HepG2 (cell line): ENCODE measurements at regions not wholly inside any gene's neighbourhood (a gene's known extent, or its start where the extent isn't known, plus 50 kb on each side); places are given as distances from the start of the nearest gene placed in this dataset.

Experiments used
- ATAC-seq: fragments of 200-7000 bp; cut with Tn5 transposase; 3 replicates; pipeline ENCODE4 v1.9.1; 2020; ENCODE audit warnings: mild to moderate bottlenecking, moderate library complexity
- BruUV-seq: library from RNA; stranded (reverse); fragments of 400-500 nt; replicated peaks from 2 replicates; lab custom pipeline; 2021; lab: Mats Ljungman, UMichigan
- CTCF ChIA-PET: fragments of 300-600 bp; formaldehyde crosslinking; extraction: SDS; loops from one replicate; lab custom pipeline; 2021; ENCODE audit warnings: low total read pairs, inconsistent platforms, low intra/inter-chr PET ratio; lab: Yijun Ruan, JAX
- POLR2A ChIA-PET: fragments of 350-600 bp; sonication (Branson Sonifier 250); formaldehyde crosslinking; loops from one replicate; lab custom pipeline; 2020; ENCODE audit warnings: antibody characterized with exemption, inconsistent platforms; lab: Yijun Ruan, JAX
- DNase-seq: peaks from one replicate; pipeline ENCODE4 v3.0.0-alpha.2; 2015; ENCODE audit warnings: low spot score
- FAIRE-seq: peaks from 3 replicates; lab custom pipeline; 2011; peaks lifted over from hg19 to GRCh38; lab: Jason Lieb, UNC
- H2AFZ ChIP-seq: one replicate; pipeline ENCODE4 v1.6.1; 2011; ENCODE audit warnings: low read length, inconsistent platforms
- H3K27ac ChIP-seq: fragments of 300-600 bp; 3 replicates; pipeline ENCODE4 v1.8.0; 2011; ENCODE audit warnings: mixed run types, mild to moderate bottlenecking, mixed read lengths, low read length, inconsistent platforms; ENCODE audit not compliant: insufficient read depth; ENCODE audit errors: extremely low read length
- H3K27me3 ChIP-seq, 2 experiments: fragments of 200-600 bp in 1 of 2; 2 replicates in 1 of 2; 3 replicates in 1 of 2; pipeline versions ENCODE4 v1.6.0 to v1.8.0; 2011; ENCODE audit warnings: low read length in 2 of 2, mild to moderate bottlenecking in 2 of 2, moderate library complexity in 2 of 2, inconsistent platforms in 1 of 2; ENCODE audit not compliant: insufficient read depth in 2 of 2, control insufficient read depth in 1 of 2
- H3K36me3 ChIP-seq, 2 experiments: fragments of 200-600 bp in 1 of 2; replicated peaks in 1 of 2; 2 replicates in 1 of 2; 3 replicates in 1 of 2; pipeline versions ENCODE4 v1.5.1 to v1.8.0; 2011; ENCODE audit warnings: low read length in 2 of 2, inconsistent platforms in 1 of 2; ENCODE audit not compliant: insufficient read depth in 2 of 2, control insufficient read depth in 1 of 2
- H3K4me1 ChIP-seq: 2 replicates; pipeline ENCODE4 v1.5.1; 2012; ENCODE audit warnings: low read length, inconsistent platforms; ENCODE audit not compliant: insufficient read depth
- H3K4me2 ChIP-seq: 2 replicates; pipeline ENCODE4 v1.6.0; 2011; ENCODE audit warnings: low read depth, low read length, inconsistent platforms
- H3K4me3 ChIP-seq, 3 experiments: fragments of 200-600 bp in 1 of 3; sonication (generic), shearing (Covaris generic) in 1 of 3; replicated peaks in 1 of 3; 2 replicates each; pipeline ENCODE4 v1.5.1; 2011 to 2016; ENCODE audit warnings: low read length in 3 of 3, inconsistent platforms in 2 of 3, low read depth in 2 of 3, mild to moderate bottlenecking in 2 of 3, control low read depth in 1 of 3, mixed read lengths in 1 of 3; ENCODE audit not compliant: insufficient read depth in 1 of 3
- H3K79me2 ChIP-seq: one replicate; pipeline ENCODE4 v1.6.1; 2011; ENCODE audit warnings: low read length, inconsistent platforms; ENCODE audit not compliant: insufficient read depth
- H3K9ac ChIP-seq: 2 replicates; pipeline ENCODE4 v1.6.0; 2011; ENCODE audit warnings: mild to moderate bottlenecking, low read depth, low read length, inconsistent platforms; ENCODE audit not compliant: insufficient read depth
- H3K9me3 ChIP-seq: 2 replicates; pipeline ENCODE4 v1.5.1; 2012; ENCODE audit warnings: mild to moderate bottlenecking, low read length
- H4K20me1 ChIP-seq: 2 replicates; pipeline ENCODE4 v1.6.0; 2011; ENCODE audit warnings: inconsistent platforms, mild to moderate bottlenecking, low read length, moderate library complexity; ENCODE audit not compliant: insufficient read depth
- AGO1 ChIP-seq: fragments of 200-400 bp; formaldehyde crosslinking; IDR thresholded peaks from 2 replicates; pipeline ENCODE4 v1.6.1; 2017; ENCODE audit warnings: mild to moderate bottlenecking, low read depth, low read length, moderate library complexity; ENCODE audit not compliant: poor library complexity, severe bottlenecking
- GATA4 ChIP-seq: sonication (generic); IDR thresholded peaks from 2 replicates; pipeline ENCODE4 v1.6.1; 2016; ENCODE audit warnings: antibody characterized with exemption, low read depth, borderline replicate concordance
- HNRNPUL1 ChIP-seq: fragments of 200-400 bp; formaldehyde crosslinking; IDR thresholded peaks from 2 replicates; pipeline ENCODE4 v1.6.1; 2017; ENCODE audit warnings: low read depth, mild to moderate bottlenecking, low read length, moderate library complexity
- PAF1 ChIP-seq: IDR thresholded peaks from 2 replicates; pipeline ENCODE4 v1.6.1; 2016; ENCODE audit warnings: missing genetic modification reagents, missing compliant biosample characterization
- PHB2 ChIP-seq: fragments of 450-650 bp; IDR thresholded peaks from 2 replicates; pipeline ENCODE4 v1.6.1; 2018; ENCODE audit not compliant: partially characterized antibody
- RBM22 ChIP-seq: fragments of 200-400 bp; formaldehyde crosslinking; optimal IDR thresholded peaks from 2 replicates; pipeline ENCODE3; 2017; ENCODE audit warnings: mild to moderate bottlenecking, low read length, moderate library complexity
- REL ChIP-seq: sonication (generic); formaldehyde crosslinking; conservative IDR thresholded peaks from 2 replicates; pipeline ENCODE4 v1.8.0; 2022; ENCODE audit warnings: mild to moderate bottlenecking, missing genetic modification reagents, moderate library complexity
- RNF2 ChIP-seq: fragments of 450-650 bp; conservative IDR thresholded peaks from 2 replicates; pipeline ENCODE4 v1.6.1; 2016; ENCODE audit warnings: low read depth
- TCF7L2 ChIP-seq: IDR thresholded peaks from 2 replicates; pipeline ENCODE4 v1.6.1; 2011; ENCODE audit warnings: mild to moderate bottlenecking, low read depth, low read length, moderate library complexity
- WGBS: methylation state at CpG from one replicate; pipeline ENCODE4 v1.1.6; 2017; ENCODE audit warnings: low lambda C conversion rate; 5-methylcytosine and 5-hydroxymethylcytosine counted together
- in situ Hi-C: cut with HindIII; loops from 2 replicates; pipeline ENCODE4 v1.10.0; 2017; ENCODE audit warnings: low pct_unique_long_range_greater_than_20kb; ENCODE audit not compliant: extremely low pct_ligation_motif_present
- intact Hi-C: fragments of 100-400 bp; cut with micrococcal nuclease; formaldehyde crosslinking; loops from one replicate; pipeline ENCODE4 v1.10.0; 2022; ENCODE audit not compliant: unreplicated experiment

DNA sequence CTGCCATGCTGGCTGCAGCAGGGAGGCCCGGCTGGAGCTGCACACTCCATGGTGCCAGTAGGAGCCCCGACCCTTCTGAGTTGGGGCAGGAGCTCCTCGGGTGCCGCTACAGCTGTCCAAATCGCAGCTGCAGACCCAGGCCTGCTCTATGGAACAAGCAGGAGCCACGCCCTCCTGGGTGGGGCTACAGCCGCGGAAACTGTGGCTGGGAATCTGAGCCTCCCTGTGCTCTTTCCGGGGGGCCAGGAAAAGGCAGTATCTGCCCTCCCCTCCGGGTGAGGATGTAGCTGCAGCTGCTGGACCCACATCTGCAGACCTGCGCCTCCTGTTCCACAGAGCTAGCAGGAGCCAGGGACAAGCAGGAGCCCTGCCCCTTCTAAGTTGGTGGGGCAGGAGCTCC, 278.9 kb upstream of the ACTBL2 start:
- Histone ChIP-seq H3K9ac (no peak overlapping the region), H3K27ac (no peak overlapping the region), H4K20me1 (no peaks in the 10 kb centered on the region), H3K4me2 (no peak overlapping the region), H3K4me3 (no peak overlapping the region), H3K79me2 (no peaks in the 10 kb centered on the region), H3K27me3 (0 out of 5 replicates have a peak, but pooled peaks cover 0 to 4% of the 10 kb centered on the region in 2 experiments), H3K36me3 (no peaks in the 10 kb centered on the region), H3K4me1 (no peaks in the 10 kb centered on the region), H2AFZ (no peak overlapping the region), H3K9me3 (no peaks in the 10 kb centered on the region)
- ATAC-seq (no peak), FAIRE-seq (no peak), DNase-seq (no peak)
- WGBS, result no CpG with 5 or more reads among the region's 11 CpGs
- in situ Hi-C loops (no loop called here), intact Hi-C loops (loop anchor here (5.0 kb wide), 1 partner anchor 109 kb away; no protein-coding TSS in a partner anchor)
- no TSS peak for BruUV-seq
- no peak for TF ChIP-seq GATA4
- TF ChIP-seq RNF2, result no peak
- ChIA-PET POLR2A (no interaction called here), CTCF (no interaction called here)

DNA sequence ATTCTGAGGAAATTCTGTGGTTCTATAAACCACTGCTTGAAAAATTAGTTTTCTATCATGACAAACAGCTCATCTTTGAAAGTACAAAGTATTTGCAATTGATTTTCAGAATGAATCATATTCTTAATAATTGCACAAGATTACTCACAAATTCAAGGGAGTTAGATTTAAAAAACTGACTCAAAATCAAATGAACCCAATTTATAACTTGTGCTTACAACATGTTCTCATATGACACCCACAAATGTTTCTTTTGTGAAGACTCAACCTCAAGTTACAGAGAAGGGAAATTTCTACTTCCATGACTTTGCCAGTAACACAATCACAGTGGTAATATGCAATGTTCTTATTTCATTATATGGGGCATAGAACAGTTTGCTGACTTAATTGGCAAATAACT, 272.0 kb upstream of the ACTBL2 start:
- POLR2A ChIA-PET, result no interaction called here
- Histone ChIP-seq H3K9me3 (no peaks in the 10 kb centered on the region), H3K79me2 (no peaks in the 10 kb centered on the region), H4K20me1 (no peaks in the 10 kb centered on the region), H3K4me1 (no peaks in the 10 kb centered on the region)
- in situ Hi-C loops, result no loop called here
- no peak for TF ChIP-seq PAF1 (CRISPR knock-in tag)
- TF ChIP-seq HNRNPUL1, result no peak
- no peak for TF ChIP-seq RBM22
- TF ChIP-seq PHB2, result no peak
- TF ChIP-seq AGO1, result no peak
- TF ChIP-seq TCF7L2, result no peak
- no peak for TF ChIP-seq REL (CRISPR knock-in tag)
- TF ChIP-seq, all 625 proteins: peak for 0
- Histone ChIP-seq H3K9ac (no peak overlapping the region), H3K4me3 (no peak overlapping the region), H3K36me3 (no peaks in the 10 kb centered on the region), H2AFZ (no peak overlapping the region), H3K4me2 (no peak overlapping the region), H3K27me3 (no peaks in the 10 kb centered on the region), H3K27ac (no peak overlapping the region)
- DNase-seq, result no peak
- intact Hi-C loops, result no loop called here
- no peak for FAIRE-seq
- no peak for ATAC-seq
- CTCF ChIA-PET, result no interaction called here
- no TSS peak for BruUV-seq
